HG02759 (cell line): ENCODE measurements at regions not wholly inside any gene's neighbourhood (a gene's known extent, or its start where the extent isn't known, plus 50 kb on each side); places are given as distances from the start of the nearest gene placed in this dataset.

ENCODE experiments used
- ATAC-seq: cut with Tn5 transposase; IDR thresholded peaks from one replicate; pipeline ENCODE4 v1.9.1; 2021; ENCODE audit warnings: mild to moderate bottlenecking, moderate library complexity; ENCODE audit not compliant: unreplicated experiment

GRCh38 chr5:171600741-171601265 is 181.4 kb downstream of the FGF18 start:
- no peak for ATAC-seq

DNA sequence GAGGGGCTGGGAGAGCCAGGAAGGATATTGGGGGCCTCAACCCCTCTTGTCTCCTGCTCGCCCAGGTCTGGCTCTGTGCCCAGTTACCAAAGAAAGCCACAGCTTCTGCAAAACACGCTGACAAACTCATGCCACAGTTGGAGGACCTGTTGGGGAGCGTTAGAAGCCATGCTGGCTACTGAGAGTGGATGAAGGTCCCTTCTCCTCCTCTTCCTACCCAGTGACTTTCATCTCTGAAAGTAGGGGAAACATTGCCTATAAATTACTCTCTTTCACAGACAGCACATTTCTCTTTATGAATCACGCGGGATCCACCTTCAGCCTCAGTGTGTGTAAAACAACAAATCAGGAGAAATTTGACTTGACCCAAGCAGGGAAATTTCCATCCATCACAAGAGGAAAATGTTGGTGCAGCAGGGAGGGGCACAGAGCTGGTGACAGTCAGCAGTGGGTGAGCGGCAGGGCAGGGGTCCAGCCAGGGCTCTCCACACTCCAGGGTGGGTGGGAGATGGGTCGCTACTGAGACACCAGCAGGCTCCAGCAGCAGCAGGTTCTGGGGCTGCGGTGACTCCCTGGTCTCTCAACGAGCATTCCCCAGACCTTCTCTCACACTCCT is 181.9 kb downstream of the FGF18 start:
- ATAC-seq = no peak

- ATAC-seq = no peak
These were observed 182.0 kb upstream of the SMIM23 start for GRCh38 chr5:171603591-171603990.

GRCh38 chr5:171604195-171604594 is 181.4 kb upstream of the SMIM23 start:
- ATAC-seq = no peak

DNA sequence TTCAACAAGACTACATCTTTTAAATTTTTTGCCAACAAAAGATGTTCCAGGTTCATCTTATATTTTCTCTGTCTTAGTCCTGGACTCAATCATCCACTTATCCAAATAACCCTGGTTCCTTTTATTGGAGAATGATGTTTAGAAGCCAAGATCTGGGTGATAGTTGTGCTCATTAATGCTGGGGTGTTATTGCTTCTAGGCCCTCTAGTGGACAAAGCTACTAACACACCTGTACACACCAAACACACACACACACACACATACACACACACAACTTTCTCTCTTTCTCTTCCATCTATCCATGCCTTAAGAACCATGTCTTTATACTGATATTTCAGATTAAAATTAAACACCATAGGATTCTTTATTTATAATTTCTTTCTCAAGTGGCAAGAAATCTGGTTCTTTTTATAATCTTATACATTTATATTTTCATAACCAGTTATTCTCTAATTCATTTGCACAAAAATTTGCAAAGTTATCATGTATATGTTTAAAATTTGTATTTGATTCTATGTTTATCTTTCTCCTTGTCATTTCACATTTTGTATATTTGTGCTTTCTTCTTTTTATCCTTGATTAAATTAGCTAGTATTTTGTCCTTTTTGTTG is 179.1 kb upstream of the SMIM23 start:
- ATAC-seq = no peak

DNA sequence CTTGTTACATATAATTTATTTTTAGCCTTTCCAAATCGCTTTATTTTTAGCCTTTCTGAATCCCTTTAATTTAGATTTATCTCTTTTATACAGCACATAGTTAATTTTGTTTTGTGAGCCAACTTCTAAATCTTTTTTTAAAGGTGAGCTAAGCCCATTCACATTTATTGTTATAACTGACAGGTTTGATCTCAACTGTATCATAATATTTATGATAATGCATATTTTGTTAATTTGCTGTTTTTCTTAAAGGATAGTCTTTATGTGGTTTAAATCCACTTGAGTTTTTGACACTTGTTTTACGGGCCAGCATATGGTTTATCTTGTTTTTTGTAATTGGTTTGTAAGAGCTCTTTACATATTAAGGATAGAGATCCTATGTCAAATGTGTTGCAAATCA is 177.8 kb upstream of the SMIM23 start:
- no peak for ATAC-seq

GRCh38 chr5:171609806-171610452 is 175.7 kb upstream of the SMIM23 start:
- ATAC-seq = no peak

DNA sequence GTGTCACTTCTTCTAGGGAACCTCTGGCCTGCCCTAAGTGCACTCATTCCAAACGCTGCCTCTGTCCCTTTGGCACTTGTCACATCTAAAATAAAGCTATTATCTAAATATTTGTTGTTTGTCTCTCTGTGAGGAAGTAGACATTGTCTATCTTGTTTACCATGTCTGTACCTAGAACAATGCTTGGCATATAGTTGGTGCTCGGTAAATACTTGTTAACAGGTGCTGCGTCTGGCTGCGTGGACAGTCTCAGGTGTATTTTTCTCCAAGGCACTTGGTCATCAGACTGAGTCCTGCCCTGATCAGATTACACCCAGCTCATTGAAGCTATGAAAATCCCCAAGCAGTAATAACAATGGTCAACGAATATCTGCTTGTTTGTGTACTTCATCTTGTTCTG is 174.9 kb upstream of the SMIM23 start:
- ATAC-seq = no peak

DNA sequence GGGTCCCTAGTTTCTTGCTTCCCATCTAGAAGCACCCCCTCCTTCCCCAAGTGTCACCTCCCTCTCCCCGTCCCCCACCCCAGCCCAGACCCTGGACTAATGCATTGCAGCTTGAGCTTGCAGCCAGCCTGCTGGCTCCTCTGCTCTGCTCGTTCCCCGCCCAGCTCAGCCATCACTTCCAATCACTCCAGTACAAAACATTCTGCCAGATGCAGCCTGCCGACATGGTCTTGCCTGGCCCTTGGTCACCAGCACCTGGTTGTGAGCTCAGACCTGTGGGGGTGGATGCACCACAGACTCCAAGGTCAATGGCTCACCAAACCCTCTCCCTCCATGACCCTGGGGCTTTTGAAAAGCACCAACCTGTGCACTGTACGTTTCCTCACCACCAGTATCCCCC is 172.9 kb upstream of the SMIM23 start:
- no peak for ATAC-seq

GRCh38 chr5:171614511-171614910 is 171.1 kb upstream of the SMIM23 start:
- no peak for ATAC-seq

DNA sequence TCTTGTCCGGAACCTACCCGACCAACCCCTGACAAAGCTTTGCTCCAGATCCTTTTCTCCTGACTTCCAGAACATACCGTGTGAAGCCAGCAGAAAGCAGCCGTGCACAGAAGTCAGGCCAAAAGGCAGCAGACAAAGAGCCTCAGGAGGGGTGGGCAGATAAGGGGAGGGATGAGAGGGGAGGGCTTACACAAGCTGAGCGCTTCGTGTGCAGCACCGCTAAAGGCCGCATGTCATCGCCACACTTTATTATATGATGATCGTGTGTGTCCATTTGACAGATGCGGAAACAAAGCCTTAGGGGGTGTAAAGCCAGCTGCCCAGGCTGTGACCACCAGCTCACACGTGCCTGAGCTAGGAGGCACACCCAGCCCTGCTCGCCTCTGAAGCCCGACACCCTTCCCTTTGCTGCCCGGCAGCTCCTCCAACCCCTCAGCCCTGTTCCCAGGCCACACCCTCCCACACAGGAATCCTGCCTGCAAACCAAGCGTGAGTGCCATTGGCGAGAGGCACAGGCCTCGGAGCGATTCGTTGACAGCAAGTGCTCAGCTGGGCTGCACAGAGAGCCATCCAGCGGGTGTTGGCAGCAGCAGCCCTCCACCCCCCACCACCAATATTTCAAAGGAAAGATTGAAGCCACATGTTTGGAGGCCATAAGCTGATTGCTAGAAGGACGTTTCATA is 170.5 kb upstream of the SMIM23 start:
- no peak for ATAC-seq

DNA sequence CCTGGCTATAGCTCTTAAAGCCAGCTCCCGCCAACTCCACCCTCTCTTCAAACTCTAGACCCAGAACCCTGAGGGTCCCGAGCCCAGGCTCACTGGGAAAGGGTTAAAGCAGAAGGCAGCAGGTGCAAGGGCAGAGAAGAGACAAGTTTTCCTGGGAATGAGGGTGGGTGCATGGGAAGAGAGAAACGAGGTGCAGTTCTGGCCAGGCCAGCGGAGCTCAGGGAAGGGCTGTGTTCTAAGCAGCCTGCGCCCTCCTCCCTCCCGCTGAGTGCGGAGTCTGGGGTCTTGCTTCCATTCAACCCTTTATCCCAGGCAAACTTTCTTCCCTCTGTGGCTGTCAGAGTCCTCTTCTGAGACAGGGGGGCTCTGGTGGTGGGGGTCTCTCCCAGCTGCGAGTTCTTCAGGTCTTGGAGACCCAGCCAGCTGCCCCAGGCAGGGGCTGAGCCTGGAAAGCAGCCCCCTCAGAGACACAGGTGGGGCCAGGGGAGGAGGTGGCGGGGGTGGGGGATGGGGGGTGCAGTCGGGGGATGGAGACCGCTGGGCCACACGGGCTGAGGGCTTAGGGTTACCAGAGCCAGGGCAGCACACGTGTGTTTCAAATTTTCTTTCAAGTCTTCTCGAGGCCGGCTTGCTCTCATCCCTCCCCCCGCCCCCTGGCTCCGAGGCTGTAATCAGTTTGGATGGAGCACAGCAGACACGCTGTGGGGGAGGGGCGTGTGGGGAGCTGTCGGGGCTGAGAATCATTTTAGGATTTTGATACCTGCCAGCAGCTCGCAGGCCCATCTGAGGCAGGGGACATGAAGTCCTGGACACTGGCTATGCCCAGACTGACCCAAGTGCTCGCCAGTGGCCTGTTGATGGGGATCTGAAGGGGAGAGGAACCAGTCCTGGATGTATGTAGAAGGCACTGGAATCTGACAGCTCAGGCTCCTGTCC is 169.6 kb upstream of the SMIM23 start:
- no peak for ATAC-seq

DNA sequence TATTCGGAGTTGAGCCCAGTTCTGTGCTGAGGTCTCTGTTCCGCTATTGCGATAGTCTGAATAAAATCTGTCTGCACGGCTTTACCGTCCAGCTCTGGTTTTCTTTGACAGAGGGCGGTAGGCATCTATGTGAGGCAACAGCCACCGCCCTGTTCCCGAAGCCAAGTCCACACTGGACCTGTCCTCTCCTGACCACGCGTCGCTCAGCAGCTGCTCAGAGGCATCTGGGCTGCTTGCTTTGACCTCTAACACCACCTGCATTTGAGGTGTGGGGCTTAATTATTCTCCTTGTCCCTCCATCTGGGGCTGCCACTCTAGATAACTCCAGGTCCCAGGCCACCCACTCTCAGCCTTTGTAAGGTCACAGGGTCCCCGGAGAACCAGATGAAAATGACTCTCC is 168.4 kb upstream of the SMIM23 start:
- no peak for ATAC-seq

DNA sequence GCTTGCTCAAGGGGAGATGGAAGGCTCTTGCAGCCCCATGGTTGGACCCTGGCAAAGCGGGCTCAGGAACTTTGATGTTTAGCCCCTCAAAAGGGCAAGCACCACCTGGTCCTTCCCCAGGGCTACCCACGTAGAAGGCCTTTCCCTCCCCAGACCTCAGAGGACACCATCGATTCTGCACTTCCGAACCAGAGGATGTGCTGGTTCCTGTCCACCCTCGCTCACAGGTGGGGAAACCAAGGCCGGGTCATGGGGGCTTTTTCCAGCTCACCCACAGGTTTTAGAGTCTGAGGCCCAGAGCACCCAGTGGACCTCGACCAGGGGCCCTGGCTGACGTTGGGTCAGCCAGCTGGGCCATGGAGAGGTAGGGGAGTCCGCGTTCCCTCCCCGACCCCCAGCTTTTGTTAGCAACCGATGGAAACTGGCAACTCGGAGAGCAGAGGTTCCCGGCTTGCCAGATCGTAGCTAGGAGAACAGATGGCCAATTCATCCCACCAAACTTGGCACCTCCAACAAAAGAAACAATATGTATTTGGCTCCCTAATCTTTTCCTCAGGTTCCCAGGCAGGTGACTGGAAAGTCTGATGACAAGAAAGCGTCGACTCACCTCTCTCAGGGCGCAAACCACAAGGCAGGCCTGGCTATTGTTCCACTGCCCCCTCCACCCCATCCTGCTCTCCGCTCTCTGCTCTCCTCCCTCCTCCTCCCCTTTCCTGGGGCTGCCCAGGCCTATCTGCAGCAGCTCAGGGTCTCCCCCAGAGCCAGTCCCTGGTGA is 167.6 kb upstream of the SMIM23 start:
- ATAC-seq = no peak

DNA sequence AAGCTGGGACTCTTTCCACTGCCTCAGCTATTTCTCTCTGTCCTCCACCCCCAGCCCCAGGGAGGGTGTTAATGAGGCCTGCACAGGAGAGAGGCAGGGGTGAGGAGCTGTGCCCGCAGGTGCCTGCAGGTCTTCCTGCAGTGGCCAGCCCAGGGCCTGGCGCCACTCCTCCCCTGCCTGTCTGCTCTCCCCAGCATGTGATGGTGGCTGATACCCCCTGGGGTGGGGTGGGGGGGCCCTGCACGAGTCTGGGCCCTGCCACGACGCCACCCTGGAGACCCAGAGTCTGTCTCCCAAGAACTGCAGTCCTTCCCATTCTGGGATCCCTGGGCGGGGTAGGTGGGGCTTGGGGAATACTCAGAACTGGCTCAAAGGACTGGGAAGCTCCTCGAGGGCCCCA is 166.4 kb upstream of the SMIM23 start:
- no peak for ATAC-seq

- ATAC-seq = no peak
These were observed 165.9 kb upstream of the SMIM23 start for GRCh38 chr5:171619744-171620143.

GRCh38 chr5:171622010-171622409 is 163.6 kb upstream of the SMIM23 start:
- ATAC-seq = no peak

GRCh38 chr5:171623107-171623506 is 162.5 kb upstream of the SMIM23 start:
- no peak for ATAC-seq

DNA sequence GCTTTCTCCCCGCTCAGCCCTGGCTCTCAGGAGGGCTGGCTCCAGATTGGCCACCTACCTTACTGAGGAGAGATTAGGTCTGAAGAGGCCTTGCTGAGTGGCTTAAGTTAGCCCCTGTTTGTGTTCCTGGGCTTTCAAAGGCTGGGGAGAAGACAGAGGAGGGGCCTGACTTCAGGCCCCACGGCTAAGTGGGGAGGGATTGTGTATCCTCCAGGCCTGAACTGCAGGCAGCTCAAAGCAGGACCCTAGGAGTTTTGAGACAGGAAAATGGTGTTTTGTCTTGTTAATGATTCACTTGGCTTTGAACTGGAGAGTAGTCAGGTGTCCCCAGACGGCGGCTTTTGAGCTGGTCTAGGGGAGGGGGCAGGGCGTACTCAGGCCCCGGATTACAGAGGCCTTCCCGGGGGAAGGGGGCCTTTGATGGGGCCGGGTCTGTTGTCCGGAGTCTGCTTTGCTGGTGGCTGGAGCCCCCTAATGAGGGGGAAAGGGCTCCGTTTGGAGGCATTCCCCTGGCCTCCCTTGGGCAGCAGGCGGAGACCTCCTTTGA is 162.0 kb upstream of the SMIM23 start:
- ATAC-seq = no peak

GRCh38 chr5:171624396-171624795 is 161.2 kb upstream of the SMIM23 start:
- ATAC-seq = no peak
